ENCODE measurements at regions not wholly inside any gene's neighbourhood (a gene's known extent, or its start where the extent isn't known, plus 50 kb on each side); places are given as distances from the start of the nearest gene placed in this dataset.

GRCh38 chr5:68389618-68390017 is 174.1 kb downstream of the PIK3R1 start:
- TF ChIP-seq POLR2A (IDR thresholded peaks at IDR 0.05; ENCODE audit: low read length) (no peak), GATA1 (IDR thresholded peaks at IDR 0.05; ENCODE audit: low read depth, low read length) (no peak)
